Suprapubic skin (tissue), 4 donors: ENCODE measurements at regions not wholly inside any gene's neighbourhood (a gene's known extent, or its start where the extent isn't known, plus 50 kb on each side); places are given as distances from the start of the nearest gene placed in this dataset.

Experiments
- CTCF ChIP-seq, 2 donors: fragments of 200-600 bp in 1 of 2; fragments of 450-650 bp in 1 of 2; sonication (generic) in 1 of 2; IDR thresholded peaks; one replicate each; pipeline ENCODE4 v1.5.1; 2016 to 2019; ENCODE audit warnings: antibody characterized with exemption in 2 of 2, mild to moderate bottlenecking in 1 of 2, moderate library complexity in 1 of 2
- EP300 ChIP-seq: sonication (generic); formaldehyde crosslinking; IDR thresholded peaks from one replicate; pipeline ENCODE4 v1.6.1; 2017; ENCODE audit warnings: antibody characterized with exemption
- POLR2A ChIP-seq, 2 donors: fragments of 450-650 bp; IDR thresholded peaks; one replicate each; pipeline ENCODE4 v1.6.1; 2017; ENCODE audit warnings: antibody characterized with exemption in 2 of 2, mild to moderate bottlenecking in 2 of 2, moderate library complexity in 2 of 2
- POLR2AphosphoS5 ChIP-seq, 3 donors: sonication (generic); formaldehyde crosslinking; IDR thresholded peaks; one replicate each; pipeline ENCODE4 v1.6.1; 2017; ENCODE audit warnings: antibody characterized with exemption in 3 of 3

- no peak for TF ChIP-seq POLR2A (IDR thresholded peaks at IDR 0.05)
- no peak for TF ChIP-seq POLR2AphosphoS5 (IDR thresholded peaks at IDR 0.05)
- no peak for TF ChIP-seq CTCF (IDR thresholded peaks at IDR 0.05)
- TF ChIP-seq EP300, result no peak
Measured at GRCh38 chr20:52444455-52444854, 252.9 kb upstream of the ZFP64 start.
